Neural progenitor cell (in vitro differentiated cells): ENCODE measurements at regions not wholly inside any gene's neighbourhood (a gene's known extent, or its start where the extent isn't known, plus 50 kb on each side); places are given as distances from the start of the nearest gene placed in this dataset.

Experiments used
- EZH2 ChIP-seq: fragments of 200-600 bp; sonication (generic); IDR thresholded peaks from 2 replicates; pipeline ENCODE4 v1.6.1; 2017; ENCODE audit warnings: antibody characterized with exemption, mild to moderate bottlenecking, moderate library complexity
- EZH2phosphoT487 ChIP-seq: fragments of 200-600 bp; sonication (generic); IDR thresholded peaks from 2 replicates; pipeline ENCODE4 v1.6.1; 2017; ENCODE audit warnings: antibody characterized with exemption
- TF ChIP-seq, protein P1 (sequence below): fragments of 200-600 bp; sonication (generic); IDR thresholded peaks from 2 replicates; pipeline ENCODE4 v1.5.1; 2017; ENCODE audit warnings: antibody characterized with exemption, mild to moderate bottlenecking

GRCh38 chr1:34627465-34628240, 127.2 kb upstream of the GJB5 start:
- TF ChIP-seq, protein P1, sequence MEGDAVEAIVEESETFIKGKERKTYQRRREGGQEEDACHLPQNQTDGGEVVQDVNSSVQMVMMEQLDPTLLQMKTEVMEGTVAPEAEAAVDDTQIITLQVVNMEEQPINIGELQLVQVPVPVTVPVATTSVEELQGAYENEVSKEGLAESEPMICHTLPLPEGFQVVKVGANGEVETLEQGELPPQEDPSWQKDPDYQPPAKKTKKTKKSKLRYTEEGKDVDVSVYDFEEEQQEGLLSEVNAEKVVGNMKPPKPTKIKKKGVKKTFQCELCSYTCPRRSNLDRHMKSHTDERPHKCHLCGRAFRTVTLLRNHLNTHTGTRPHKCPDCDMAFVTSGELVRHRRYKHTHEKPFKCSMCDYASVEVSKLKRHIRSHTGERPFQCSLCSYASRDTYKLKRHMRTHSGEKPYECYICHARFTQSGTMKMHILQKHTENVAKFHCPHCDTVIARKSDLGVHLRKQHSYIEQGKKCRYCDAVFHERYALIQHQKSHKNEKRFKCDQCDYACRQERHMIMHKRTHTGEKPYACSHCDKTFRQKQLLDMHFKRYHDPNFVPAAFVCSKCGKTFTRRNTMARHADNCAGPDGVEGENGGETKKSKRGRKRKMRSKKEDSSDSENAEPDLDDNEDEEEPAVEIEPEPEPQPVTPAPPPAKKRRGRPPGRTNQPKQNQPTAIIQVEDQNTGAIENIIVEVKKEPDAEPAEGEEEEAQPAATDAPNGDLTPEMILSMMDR: no peak
- TF ChIP-seq EZH2 (no peak), EZH2phosphoT487 (no peak)
